ENCODE measurements at regions not wholly inside any gene's neighbourhood (a gene's known extent, or its start where the extent isn't known, plus 50 kb on each side); places are given as distances from the start of the nearest gene placed in this dataset.

- Mint-ChIP-seq H3K9me3 (peaks cover 4% of the 10 kb centered on the region), H3K4me1 (peaks cover 33% of the 10 kb centered on the region), H3K27me3 (ENCODE audit: low read depth, poor library complexity) (peaks cover 5% of the 10 kb centered on the region), H3K36me3 (ENCODE audit: low read depth) (no peaks in the 10 kb centered on the region), H3K27ac (peak overlapping the region; percentile 33), H3K4me3 (no peak overlapping the region)
- TF ChIP-seq, protein P1, sequence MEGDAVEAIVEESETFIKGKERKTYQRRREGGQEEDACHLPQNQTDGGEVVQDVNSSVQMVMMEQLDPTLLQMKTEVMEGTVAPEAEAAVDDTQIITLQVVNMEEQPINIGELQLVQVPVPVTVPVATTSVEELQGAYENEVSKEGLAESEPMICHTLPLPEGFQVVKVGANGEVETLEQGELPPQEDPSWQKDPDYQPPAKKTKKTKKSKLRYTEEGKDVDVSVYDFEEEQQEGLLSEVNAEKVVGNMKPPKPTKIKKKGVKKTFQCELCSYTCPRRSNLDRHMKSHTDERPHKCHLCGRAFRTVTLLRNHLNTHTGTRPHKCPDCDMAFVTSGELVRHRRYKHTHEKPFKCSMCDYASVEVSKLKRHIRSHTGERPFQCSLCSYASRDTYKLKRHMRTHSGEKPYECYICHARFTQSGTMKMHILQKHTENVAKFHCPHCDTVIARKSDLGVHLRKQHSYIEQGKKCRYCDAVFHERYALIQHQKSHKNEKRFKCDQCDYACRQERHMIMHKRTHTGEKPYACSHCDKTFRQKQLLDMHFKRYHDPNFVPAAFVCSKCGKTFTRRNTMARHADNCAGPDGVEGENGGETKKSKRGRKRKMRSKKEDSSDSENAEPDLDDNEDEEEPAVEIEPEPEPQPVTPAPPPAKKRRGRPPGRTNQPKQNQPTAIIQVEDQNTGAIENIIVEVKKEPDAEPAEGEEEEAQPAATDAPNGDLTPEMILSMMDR (IDR thresholded peaks at IDR 0.05): no peak
- no peak for DNase-seq
These were observed 131.0 kb upstream of the NRIP1 start for GRCh38 chr21:15195768-15196167.

DNA sequence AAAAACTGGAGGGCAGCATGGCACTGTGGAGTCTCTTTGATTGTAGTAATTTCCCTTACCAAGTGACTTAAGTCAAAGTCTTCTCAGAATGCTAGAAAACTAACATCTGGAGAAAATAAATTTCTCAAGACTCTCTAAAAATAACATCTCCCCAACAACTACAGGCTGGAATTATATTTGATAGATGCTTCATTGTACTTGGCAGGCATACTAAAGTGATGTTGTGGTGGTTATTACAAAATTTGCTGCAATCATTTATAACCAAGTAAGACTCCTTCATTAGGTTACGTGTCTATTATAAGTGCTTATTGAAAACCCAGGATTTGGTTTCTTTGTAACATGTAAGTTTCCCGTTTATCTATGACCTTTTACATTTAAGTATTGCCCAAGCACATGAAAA is 132.9 kb upstream of the NRIP1 start:
- H3K36me3 Mint-ChIP-seq (ENCODE audit: low read depth): no peaks in the 10 kb centered on the region
- DNase-seq: no peak
- no peak overlapping the region for H3K4me3 Mint-ChIP-seq
- TF ChIP-seq, protein P1 (IDR thresholded peaks at IDR 0.05): no peak
- H3K27me3 Mint-ChIP-seq (ENCODE audit: low read depth, poor library complexity): peaks cover 5% of the 10 kb centered on the region
- no peaks in the 10 kb centered on the region for H3K9me3 Mint-ChIP-seq
- no peak overlapping the region for H3K27ac Mint-ChIP-seq
- H3K4me1 Mint-ChIP-seq: peaks cover 24% of the 10 kb centered on the region

DNA sequence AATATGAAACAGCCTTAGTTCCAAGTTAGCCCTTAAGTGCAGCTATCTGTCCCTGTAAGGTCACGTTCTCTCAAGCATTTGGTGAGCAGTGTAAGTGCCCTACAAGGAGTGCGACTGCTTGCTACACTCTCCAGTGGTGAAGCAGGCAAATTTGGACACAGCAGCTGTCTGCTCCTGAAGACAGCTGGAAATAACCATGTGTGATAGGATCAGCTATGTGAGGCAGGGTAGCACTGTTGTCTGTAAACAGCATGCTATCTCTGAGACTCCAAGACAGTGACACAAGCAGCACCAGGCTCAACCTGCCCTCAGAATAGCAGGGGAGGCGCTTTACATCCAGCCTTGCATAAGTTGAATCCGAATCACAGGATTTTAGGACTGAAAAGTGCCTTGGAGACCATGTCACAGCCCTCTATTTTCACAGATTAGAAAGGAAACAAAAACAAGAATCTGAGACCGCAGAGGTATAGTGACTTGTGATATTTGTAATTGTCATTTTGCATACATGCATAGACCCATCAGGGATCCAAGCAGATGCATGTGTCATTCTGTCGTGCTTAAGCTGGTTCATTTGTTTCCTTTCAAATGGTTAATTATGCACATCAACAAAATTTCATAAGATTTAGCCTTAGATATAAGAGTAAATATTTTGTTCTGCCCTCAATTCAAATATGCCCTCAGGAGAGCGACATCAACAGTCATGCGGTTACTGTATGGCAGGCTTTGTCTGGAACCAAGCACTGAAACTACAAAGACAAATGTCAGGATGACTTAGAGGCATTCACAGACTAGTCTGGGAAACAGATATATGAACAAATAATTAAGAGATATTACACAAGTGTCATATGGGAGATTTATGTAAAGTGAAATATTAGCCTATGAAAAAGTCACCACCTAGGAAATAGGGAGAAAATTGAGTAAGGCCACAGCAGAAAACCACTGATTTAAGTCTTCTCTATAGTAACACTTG is 134.9 kb upstream of the NRIP1 start:
- H3K36me3 Mint-ChIP-seq (ENCODE audit: low read depth): no peaks in the 10 kb centered on the region
- no peaks in the 10 kb centered on the region for H3K9me3 Mint-ChIP-seq
- no peak overlapping the region for H3K27ac Mint-ChIP-seq
- no peak overlapping the region for H3K4me3 Mint-ChIP-seq
- H3K4me1 Mint-ChIP-seq: peaks cover 33% of the 10 kb centered on the region
- DNase-seq: no peak
- TF ChIP-seq, protein P1 (IDR thresholded peaks at IDR 0.05): no peak
- H3K27me3 Mint-ChIP-seq (ENCODE audit: low read depth, poor library complexity): peaks cover 5% of the 10 kb centered on the region

DNA sequence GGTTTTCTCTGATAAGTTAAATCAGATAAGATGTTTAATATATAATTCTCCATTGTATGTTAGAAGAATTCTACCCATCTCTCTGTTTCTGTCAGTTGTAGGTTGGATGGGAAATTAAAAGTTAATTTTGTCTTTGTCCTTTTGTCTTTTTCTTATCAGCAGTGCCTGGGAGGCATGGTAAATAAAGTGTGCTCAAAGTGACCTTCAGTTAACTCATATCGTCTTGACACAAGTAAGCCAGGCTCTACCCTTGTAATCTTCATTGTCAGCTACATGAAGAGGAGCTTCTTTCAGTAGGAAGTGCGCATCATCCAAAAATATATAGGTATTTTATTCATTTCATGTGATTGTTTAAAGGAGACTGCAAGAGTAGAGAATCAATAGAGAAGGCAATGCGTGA is 138.9 kb upstream of the NRIP1 start:
- TF ChIP-seq, protein P1 (IDR thresholded peaks at IDR 0.05): no peak
- Mint-ChIP-seq H3K4me1 (peaks cover 26% of the 10 kb centered on the region), H3K36me3 (ENCODE audit: low read depth) (no peaks in the 10 kb centered on the region), H3K9me3 (no peaks in the 10 kb centered on the region), H3K27ac (no peak overlapping the region), H3K27me3 (ENCODE audit: low read depth, poor library complexity) (peaks cover 7% of the 10 kb centered on the region), H3K4me3 (no peak overlapping the region)
- DNase-seq: no peak

- Mint-ChIP-seq H3K9me3 (no peaks in the 10 kb centered on the region), H3K4me3 (no peak overlapping the region), H3K4me1 (peaks cover 32% of the 10 kb centered on the region), H3K36me3 (ENCODE audit: low read depth) (no peaks in the 10 kb centered on the region), H3K27ac (no peak overlapping the region), H3K27me3 (ENCODE audit: low read depth, poor library complexity) (peaks cover 7% of the 10 kb centered on the region)
- DNase-seq: no peak
- TF ChIP-seq, protein P1 (IDR thresholded peaks at IDR 0.05): no peak
These were observed 139.6 kb upstream of the NRIP1 start for GRCh38 chr21:15204140-15204969.

Measured in nephron progenitor cell (in vitro differentiated cells).